Neuronal stem cell (in vitro differentiated cells): ENCODE measurements at regions not wholly inside any gene's neighbourhood (a gene's known extent, or its start where the extent isn't known, plus 50 kb on each side); places are given as distances from the start of the nearest gene placed in this dataset.

Experiments
- DNase-seq: peaks from one replicate; pipeline ENCODE4 v3.0.0-alpha.2; 2013; ENCODE audit warnings: low spot score
- H2AFZ ChIP-seq: one replicate; pipeline ENCODE4 v1.6.1; 2013; ENCODE audit warnings: mild to moderate bottlenecking, low read length, inconsistent platforms
- H2AK5ac ChIP-seq: 2 replicates; pipeline ENCODE4 v1.6.1; 2013; ENCODE audit warnings: low read depth, mild to moderate bottlenecking, inconsistent platforms, low read length, moderate library complexity, mixed read lengths
- H2BK120ac ChIP-seq: 2 replicates; pipeline ENCODE4 v1.6.1; 2013; ENCODE audit warnings: low read depth, mild to moderate bottlenecking, inconsistent platforms, low read length, moderate library complexity, mixed read lengths
- H2BK12ac ChIP-seq: one replicate; pipeline ENCODE4 v1.6.1; 2013; ENCODE audit warnings: low read length, inconsistent platforms
- H2BK15ac ChIP-seq: 2 replicates; pipeline ENCODE4 v1.6.1; 2013; ENCODE audit warnings: mild to moderate bottlenecking, low read length, inconsistent platforms, mixed read lengths
- H2BK5ac ChIP-seq: one replicate; pipeline ENCODE4 v1.6.1; 2013; ENCODE audit warnings: inconsistent platforms, mild to moderate bottlenecking, low read length, moderate library complexity
- H3K14ac ChIP-seq: one replicate; pipeline ENCODE4 v1.6.1; 2013; ENCODE audit warnings: low read length, inconsistent platforms
- H3K18ac ChIP-seq: 2 replicates; pipeline ENCODE4 v1.6.1; 2013; ENCODE audit warnings: low read length, inconsistent platforms
- H3K23ac ChIP-seq: 2 replicates; pipeline ENCODE4 v1.6.1; 2013; ENCODE audit warnings: low read depth, mild to moderate bottlenecking, mixed read lengths, low read length, inconsistent platforms; ENCODE audit not compliant: poor library complexity
- H3K27ac ChIP-seq: replicated peaks from 3 replicates; pipeline ENCODE4 v1.5.1; 2013; ENCODE audit warnings: low read length, inconsistent platforms
- H3K27me3 ChIP-seq, 3 experiments: 2 replicates each; pipeline ENCODE4 v1.6.1; 2013; ENCODE audit warnings: low read length in 3 of 3, mild to moderate bottlenecking in 2 of 3, inconsistent platforms in 1 of 3, low read depth in 1 of 3, mixed read lengths in 1 of 3, moderate library complexity in 1 of 3; ENCODE audit not compliant: control insufficient read depth in 3 of 3, insufficient read depth in 3 of 3
- H3K36me3 ChIP-seq, 2 donors: replicated peaks in 1 of 2; 2 replicates each; pipeline ENCODE4 v1.6.1; 2013; ENCODE audit warnings: low read length in 2 of 2; ENCODE audit not compliant: control insufficient read depth in 2 of 2, insufficient read depth in 2 of 2
- H3K4ac ChIP-seq: 2 replicates; pipeline ENCODE4 v1.6.1; 2013; ENCODE audit warnings: inconsistent platforms, mild to moderate bottlenecking, low read length, moderate library complexity
- H3K4me1 ChIP-seq, 2 donors: 1 replicate in 1 of 2; 2 replicates in 1 of 2; pipeline ENCODE4 v1.6.1; 2013; ENCODE audit warnings: low read length in 2 of 2, low read depth in 1 of 2; ENCODE audit not compliant: control insufficient read depth in 2 of 2, insufficient read depth in 1 of 2
- H3K4me2 ChIP-seq: one replicate; pipeline ENCODE4 v1.6.1; 2013; ENCODE audit warnings: mild to moderate bottlenecking, low read length, inconsistent platforms; ENCODE audit not compliant: insufficient read depth, poor library complexity, severe bottlenecking
- H3K4me3 ChIP-seq, 2 donors: 2 replicates each; pipeline ENCODE4 v1.5.1; 2013; ENCODE audit warnings: low read length in 2 of 2, mild to moderate bottlenecking in 2 of 2, inconsistent platforms in 1 of 2, moderate library complexity in 1 of 2
- H3K79me1 ChIP-seq: one replicate; pipeline ENCODE4 v1.6.1; 2013; ENCODE audit warnings: low read depth, mild to moderate bottlenecking, inconsistent platforms, low read length, moderate library complexity
- H3K9ac ChIP-seq: one replicate; pipeline ENCODE4 v1.6.1; 2013; ENCODE audit warnings: mild to moderate bottlenecking, low read depth, low read length, inconsistent platforms; ENCODE audit not compliant: poor library complexity
- H3K9me3 ChIP-seq, 2 donors: replicated peaks in 1 of 2; 2 replicates each; pipeline versions ENCODE3 to v1.6.1; 2013; ENCODE audit warnings: low read length in 2 of 2, mild to moderate bottlenecking in 2 of 2, inconsistent platforms in 1 of 2, low read depth in 1 of 2, mixed read lengths in 1 of 2, moderate library complexity in 1 of 2; ENCODE audit not compliant: control insufficient read depth in 2 of 2, insufficient read depth in 1 of 2
- H4K8ac ChIP-seq: one replicate; pipeline ENCODE4 v1.6.1; 2013; ENCODE audit warnings: low read depth, mild to moderate bottlenecking, inconsistent platforms, low read length, moderate library complexity
- H4K91ac ChIP-seq: one replicate; pipeline ENCODE4 v1.6.1; 2013; ENCODE audit warnings: low read length, low read depth, mild to moderate bottlenecking, inconsistent platforms; ENCODE audit not compliant: poor library complexity
- WGBS, 2 donors: extraction: QIAGEN DNeasy Blood & Tissue Kit; methylation state at CpG; one replicate each; pipeline ENCODE4 v1.1.7; 2013; ENCODE audit warnings: missing lambda C conversion rate in 2 of 2, mixed read lengths in 1 of 2; ENCODE audit not compliant: insufficient read length in 2 of 2, insufficient replicate concordance in 1 of 2; ENCODE audit errors: extremely low coverage in 2 of 2; 5-methylcytosine and 5-hydroxymethylcytosine counted together

DNA sequence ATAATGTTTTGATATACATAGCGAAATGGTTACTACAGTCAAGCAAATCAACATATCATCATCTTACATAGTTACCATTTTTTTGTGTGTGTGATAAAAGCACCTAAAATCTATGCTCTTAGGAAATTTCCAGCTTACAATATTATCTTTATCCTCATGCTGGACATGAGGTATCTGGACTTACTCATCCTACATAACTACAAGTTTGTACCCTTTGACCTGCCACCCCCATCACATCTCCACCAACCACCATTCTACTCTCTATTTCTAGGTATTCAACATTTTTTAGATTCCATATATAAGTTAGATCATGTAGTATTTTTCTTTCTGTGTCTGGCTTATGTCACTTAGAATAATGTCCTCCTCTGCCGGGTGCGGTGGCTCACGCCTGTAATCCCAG lies 79.9 kb downstream of the TAF11L14 start:
- H3K9ac ChIP-seq = no peak overlapping the region
- no peak overlapping the region for H3K4ac ChIP-seq
- no peak overlapping the region for H2AK5ac ChIP-seq
- H4K91ac ChIP-seq = no peak overlapping the region
- no CpG with 5 or more reads among the region's 4 CpGs for whole genome bisulfite sequencing, 2 donors
- H2BK15ac ChIP-seq = no peak overlapping the region
- no peak overlapping the region for H3K18ac ChIP-seq
- H3K9me3 ChIP-seq = no peaks in the 10 kb centered on the region
- no peak overlapping the region for H3K4me2 ChIP-seq
- no peaks in the 10 kb centered on the region for H3K4me1 ChIP-seq
- no peaks in the 10 kb centered on the region for H3K79me1 ChIP-seq
- H3K36me3 ChIP-seq = no peaks in the 10 kb centered on the region
- no peak overlapping the region for H4K8ac ChIP-seq
- H2AFZ ChIP-seq = no peak overlapping the region
- H3K27ac ChIP-seq = no peak overlapping the region
- H2BK5ac ChIP-seq = no peak overlapping the region
- no peak overlapping the region for H3K23ac ChIP-seq
- H3K14ac ChIP-seq = no peak overlapping the region
- H3K4me3 ChIP-seq = no peak overlapping the region
- DNase-seq = no peak
- H2BK120ac ChIP-seq = no peak overlapping the region
- H3K27me3 ChIP-seq = no peaks in the 10 kb centered on the region
- H2BK12ac ChIP-seq = no peak overlapping the region

DNA sequence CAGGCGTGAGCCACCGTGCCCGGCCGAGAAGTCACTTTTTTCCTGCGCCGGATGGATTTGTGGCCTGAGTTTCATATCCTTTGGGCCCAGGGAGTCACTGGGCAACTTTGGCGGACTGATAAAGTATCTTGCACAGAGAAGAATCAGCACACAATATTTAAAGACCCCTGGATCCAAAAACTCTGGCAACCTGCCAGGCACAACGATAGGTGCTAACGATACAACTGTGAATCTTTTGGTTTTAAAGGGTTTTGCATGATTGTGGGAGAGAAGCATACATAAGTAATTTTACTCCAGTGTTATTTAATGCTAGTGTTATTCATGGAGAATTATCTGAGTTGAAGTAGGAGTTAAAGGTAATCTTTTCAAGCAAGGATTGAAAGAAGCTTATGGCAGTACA lies 85.3 kb downstream of the TAF11L14 start:
- H2BK12ac ChIP-seq = no peak overlapping the region
- no peak overlapping the region for H3K4me3 ChIP-seq
- no peak overlapping the region for H3K18ac ChIP-seq
- H3K4me1 ChIP-seq = no peaks in the 10 kb centered on the region
- no peak overlapping the region for H3K4ac ChIP-seq
- no peak overlapping the region for H2AFZ ChIP-seq
- H3K9me3 ChIP-seq = no peaks in the 10 kb centered on the region
- WGBS, 2 donors = no CpG with 5 or more reads among the region's 9 CpGs
- no peak overlapping the region for H2BK15ac ChIP-seq
- H3K23ac ChIP-seq = no peak overlapping the region
- no peak overlapping the region for H2BK120ac ChIP-seq
- no peaks in the 10 kb centered on the region for H3K36me3 ChIP-seq
- H3K79me1 ChIP-seq = no peaks in the 10 kb centered on the region
- H4K8ac ChIP-seq = no peak overlapping the region
- H3K14ac ChIP-seq = no peak overlapping the region
- no peak overlapping the region for H3K27ac ChIP-seq
- no peak overlapping the region for H4K91ac ChIP-seq
- no peak overlapping the region for H3K4me2 ChIP-seq
- H3K9ac ChIP-seq = no peak overlapping the region
- H3K27me3 ChIP-seq = no peaks in the 10 kb centered on the region
- no peak overlapping the region for H2AK5ac ChIP-seq
- no peak for DNase-seq
- no peak overlapping the region for H2BK5ac ChIP-seq

DNA sequence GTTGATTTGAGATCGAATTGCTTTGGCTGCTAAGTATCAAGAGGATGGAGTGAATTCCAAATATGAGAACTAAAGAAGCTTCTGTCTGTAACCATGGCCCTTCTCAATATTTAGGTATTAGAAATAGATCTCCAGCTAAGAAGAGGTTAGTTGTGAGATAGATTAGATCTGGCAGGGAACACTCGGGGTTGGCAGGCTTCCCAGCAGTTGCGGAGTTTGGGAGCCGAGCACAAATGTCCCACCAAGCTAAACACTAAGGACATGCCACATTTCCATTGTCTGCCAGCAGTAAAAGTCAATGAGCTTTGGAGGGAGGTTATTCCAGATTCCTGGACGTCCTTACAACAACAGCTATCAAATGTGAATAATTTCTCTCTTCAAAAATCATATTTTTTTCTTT lies 85.8 kb downstream of the TAF11L14 start:
- H3K4me3 ChIP-seq = no peak overlapping the region

DNA sequence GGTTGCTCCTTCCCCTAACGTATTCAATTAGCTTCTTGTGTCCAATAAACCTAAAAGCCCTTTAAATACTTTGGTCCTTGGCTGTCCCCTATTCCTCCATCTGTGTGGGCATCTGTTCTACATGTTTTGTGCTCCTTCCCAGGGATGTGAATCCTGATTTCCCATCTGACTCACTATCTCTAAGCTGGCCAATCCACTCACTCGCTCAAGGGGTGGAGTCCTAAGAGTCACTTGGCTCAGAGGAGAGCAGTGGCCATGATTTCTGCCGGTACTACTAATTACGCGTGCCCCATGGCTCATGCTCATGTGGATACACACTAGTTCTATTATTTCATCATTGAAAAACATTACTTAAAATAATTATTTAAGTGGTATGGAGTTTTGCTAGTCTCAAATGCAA lies 89.6 kb downstream of the TAF11L14 start:
- no peak overlapping the region for H2BK5ac ChIP-seq
- no peak overlapping the region for H3K9ac ChIP-seq
- H2BK12ac ChIP-seq = no peak overlapping the region
- H2BK15ac ChIP-seq = no peak overlapping the region
- no peak overlapping the region for H3K4me3 ChIP-seq
- WGBS, 2 donors = no CpG with 5 or more reads among the region's 5 CpGs
- H3K4me2 ChIP-seq = no peak overlapping the region
- H3K4me1 ChIP-seq = no peaks in the 10 kb centered on the region
- no peaks in the 10 kb centered on the region for H3K9me3 ChIP-seq
- no peak overlapping the region for H4K8ac ChIP-seq
- no peaks in the 10 kb centered on the region for H3K27me3 ChIP-seq
- no peak overlapping the region for H2BK120ac ChIP-seq
- DNase-seq = no peak
- no peak overlapping the region for H2AK5ac ChIP-seq
- no peak overlapping the region for H3K14ac ChIP-seq
- H3K36me3 ChIP-seq = no peaks in the 10 kb centered on the region
- no peak overlapping the region for H2AFZ ChIP-seq
- no peak overlapping the region for H3K23ac ChIP-seq
- no peaks in the 10 kb centered on the region for H3K79me1 ChIP-seq
- H3K27ac ChIP-seq = no peak overlapping the region
- H3K18ac ChIP-seq = no peak overlapping the region
- H4K91ac ChIP-seq = no peak overlapping the region
- H3K4ac ChIP-seq = no peak overlapping the region

More for the DNA sequence above, 85.8 kb downstream of the TAF11L14 start:
- Histone ChIP-seq H3K4me2 (no peak overlapping the region), H3K4me1 (no peaks in the 10 kb centered on the region), H3K14ac (no peak overlapping the region), H3K9ac (no peak overlapping the region), H3K9me3 (no peaks in the 10 kb centered on the region), H2BK120ac (no peak overlapping the region), H3K18ac (no peak overlapping the region), H3K79me1 (no peaks in the 10 kb centered on the region), H3K4ac (no peak overlapping the region), H2AK5ac (no peak overlapping the region), H2BK5ac (no peak overlapping the region), H4K91ac (no peak overlapping the region), H4K8ac (no peak overlapping the region), H2BK12ac (no peak overlapping the region), H2BK15ac (no peak overlapping the region), H3K23ac (no peak overlapping the region), H2AFZ (peak overlapping the region; percentile 10), H3K27ac (no peak overlapping the region), H3K27me3 (no peaks in the 10 kb centered on the region), H3K36me3 (no peaks in the 10 kb centered on the region)
- no peak for DNase-seq
- WGBS, 2 donors = no CpG with 5 or more reads among the region's 5 CpGs
